ACC112 (cell line): ENCODE measurements at regions not wholly inside any gene's neighbourhood (a gene's known extent, or its start where the extent isn't known, plus 50 kb on each side); places are given as distances from the start of the nearest gene placed in this dataset.
A peak's percentile ranks its signal among the peaks of the same experiment; 100 is the strongest.

Source experiments
- H2AFZ ChIP-seq: fragments of 200-600 bp; sonication (generic); one replicate; pipeline ENCODE4 v1.6.0; 2017; ENCODE audit warnings: antibody characterized with exemption, low read length; ENCODE audit not compliant: unreplicated experiment
- H3K27ac ChIP-seq: fragments of 200-600 bp; sonication (generic); 2 replicates; pipeline ENCODE4 v1.5.1; 2014; ENCODE audit warnings: low read depth, mild to moderate bottlenecking, antibody characterized with exemption, low read length, moderate library complexity
- H3K27me3 ChIP-seq: fragments of 200-600 bp; sonication (generic); 2 replicates; pipeline ENCODE4 v1.6.1; 2014; ENCODE audit warnings: mild to moderate bottlenecking, antibody characterized with exemption, low read length, moderate library complexity, mixed read lengths; ENCODE audit not compliant: insufficient read depth
- H3K36me3 ChIP-seq: fragments of 200-600 bp; sonication (generic); 2 replicates; pipeline ENCODE4 v1.6.1; 2016; ENCODE audit warnings: mild to moderate bottlenecking, antibody characterized with exemption, low read length, moderate library complexity, mixed read lengths; ENCODE audit not compliant: insufficient read depth
- H3K4me1 ChIP-seq: fragments of 200-600 bp; sonication (generic); one replicate; pipeline ENCODE4 v1.6.1; 2016; ENCODE audit warnings: low read length, mixed read lengths; ENCODE audit not compliant: insufficient read depth, unreplicated experiment, control insufficient read depth
- H3K4me3 ChIP-seq: fragments of 200-600 bp; sonication (generic); 2 replicates; pipeline ENCODE4 v1.5.1; 2014; ENCODE audit warnings: mild to moderate bottlenecking, low read depth, low read length
- H3K79me2 ChIP-seq: fragments of 200-600 bp; sonication (generic); one replicate; pipeline ENCODE4 v1.6.0; 2016; ENCODE audit warnings: low read length; ENCODE audit not compliant: control insufficient read depth, unreplicated experiment, insufficient read depth

DNA sequence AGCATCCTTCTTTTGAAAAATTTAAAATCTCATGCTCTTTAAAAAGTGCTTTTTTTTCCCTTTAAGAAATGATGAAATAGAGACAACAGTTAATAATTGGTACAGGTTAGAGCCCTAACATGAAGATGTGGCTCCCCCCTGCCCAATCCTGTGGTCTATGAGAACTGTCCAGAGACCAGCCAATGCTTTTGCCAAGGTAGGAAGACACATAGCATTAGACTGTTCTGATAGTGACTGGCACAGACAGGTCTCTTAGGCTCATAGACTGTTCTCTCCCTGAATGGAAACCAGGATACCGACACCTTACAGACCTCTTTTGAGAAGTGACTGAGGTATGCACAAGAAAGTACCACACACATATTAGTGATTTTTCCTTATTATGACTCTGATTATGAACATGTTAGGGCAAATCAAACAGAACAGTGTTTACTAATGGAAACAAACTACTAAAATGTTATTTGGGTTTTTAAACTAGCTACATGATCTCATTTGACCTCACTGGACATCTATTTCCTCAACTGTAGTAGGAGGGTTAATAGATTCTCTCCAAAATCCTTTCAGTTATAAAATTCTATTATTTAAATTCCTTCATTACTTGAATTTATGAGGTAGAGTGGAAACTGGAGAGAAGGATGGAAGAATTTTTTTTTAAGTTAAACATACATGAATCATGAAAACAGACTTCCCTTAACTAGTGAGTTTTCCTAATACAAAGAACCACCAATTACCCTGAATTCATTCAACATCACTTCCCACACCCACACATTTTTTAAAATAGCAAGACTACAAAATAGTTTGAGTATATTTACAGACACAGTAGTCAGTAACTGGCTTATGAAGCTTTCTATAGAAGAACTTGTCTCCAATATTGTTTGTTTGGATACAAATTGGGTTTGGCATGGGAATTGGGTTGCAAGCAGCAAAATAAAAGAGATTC lies 120.4 kb downstream of the OGFRL1 start:
- peaks cover 51% of the 10 kb centered on the region for H3K79me2 ChIP-seq
- H3K4me1 ChIP-seq = peaks cover 92% of the 10 kb centered on the region

DNA sequence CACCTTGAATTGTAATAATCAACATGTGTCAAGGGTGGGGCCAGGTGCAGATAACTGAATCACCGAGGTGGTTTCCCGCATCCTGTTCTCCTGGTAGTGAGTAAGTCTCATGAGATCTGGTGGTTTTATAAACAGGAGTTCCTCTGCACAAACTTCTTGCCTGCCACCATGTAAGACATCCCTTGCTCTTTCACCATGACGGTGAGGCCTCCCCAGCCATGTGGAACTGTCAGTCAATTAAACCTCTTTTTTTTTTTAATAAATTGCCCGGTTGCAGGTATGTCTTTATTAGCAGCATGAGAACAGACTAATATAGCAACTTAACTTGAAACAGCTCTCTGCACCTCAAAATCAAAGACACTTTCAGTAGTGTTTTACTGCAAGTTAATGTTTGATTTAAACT lies 121.6 kb downstream of the OGFRL1 start:
- H2AFZ ChIP-seq = no peak overlapping the region
- peaks cover 3% of the 10 kb centered on the region; the same call in 1 of the 2 replicates for H3K36me3 ChIP-seq
- H3K27me3 ChIP-seq = no peaks in the 10 kb centered on the region
- H3K79me2 ChIP-seq = peaks cover 60% of the 10 kb centered on the region
- peaks cover 94% of the 10 kb centered on the region for H3K4me1 ChIP-seq
- peak overlapping the region; percentile 52 for H3K27ac ChIP-seq
- H3K4me3 ChIP-seq = no peak overlapping the region

More for the DNA sequence above, 120.4 kb downstream of the OGFRL1 start:
- Histone ChIP-seq H3K36me3 (no peaks in the 10 kb centered on the region), H2AFZ (no peak overlapping the region), H3K27ac (peak overlapping the region; percentile 52), H3K27me3 (no peaks in the 10 kb centered on the region), H3K4me3 (no peak overlapping the region)

DNA sequence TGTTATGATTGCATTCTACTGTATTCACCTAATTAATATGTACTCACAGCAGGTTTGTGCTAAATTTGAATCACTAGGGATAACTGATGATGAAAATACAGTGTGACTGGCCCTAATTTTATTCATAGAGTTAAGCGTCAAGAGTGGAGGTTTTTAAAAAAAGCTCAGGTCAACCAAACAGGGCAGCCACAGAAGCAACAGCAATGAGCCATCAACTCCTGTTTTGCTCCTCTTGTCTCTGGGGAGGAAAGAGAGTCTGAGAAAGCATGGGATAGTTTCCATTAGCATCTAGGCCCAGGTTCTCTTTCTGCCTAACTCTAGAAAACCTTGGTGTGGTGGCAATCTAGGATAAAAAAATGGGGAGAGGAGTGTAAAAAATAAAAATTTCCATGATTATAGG lies 122.1 kb downstream of the OGFRL1 start:
- no peak overlapping the region for H2AFZ ChIP-seq
- no peaks in the 10 kb centered on the region for H3K27me3 ChIP-seq
- H3K4me3 ChIP-seq = no peak overlapping the region
- H3K4me1 ChIP-seq = peaks cover 92% of the 10 kb centered on the region
- peak overlapping the region; percentile 52 for H3K27ac ChIP-seq
- H3K79me2 ChIP-seq = peaks cover 65% of the 10 kb centered on the region
- peaks cover 9% of the 10 kb centered on the region; the same call in 1 of the 2 replicates for H3K36me3 ChIP-seq

DNA sequence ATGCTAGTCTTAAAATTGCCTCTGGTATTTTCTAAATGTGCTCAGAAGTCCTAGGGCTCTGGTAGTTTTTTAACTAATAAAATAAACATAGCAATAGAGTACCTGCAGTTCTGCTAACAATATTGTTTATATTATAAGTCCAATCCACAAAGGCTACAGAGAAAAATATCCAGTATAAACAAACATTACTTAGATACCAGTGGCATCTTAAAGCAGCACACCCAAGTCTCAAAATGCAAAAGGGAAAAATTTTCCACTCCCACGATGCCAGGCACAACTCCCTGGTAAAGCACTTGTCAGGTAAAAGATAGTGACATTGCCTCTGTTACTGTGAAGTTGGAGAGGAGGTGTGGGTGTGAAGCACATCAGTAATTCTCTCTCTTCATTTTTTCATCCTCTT lies 123.3 kb downstream of the OGFRL1 start:
- Histone ChIP-seq H3K4me1 (peaks cover 80% of the 10 kb centered on the region), H3K27me3 (no peaks in the 10 kb centered on the region), H2AFZ (no peak overlapping the region), H3K36me3 (peaks cover 15% of the 10 kb centered on the region; the same call in 1 of the 2 replicates), H3K27ac (peak overlapping the region; percentile 46), H3K4me3 (0 out of 2 replicates have a peak overlapping the region, but pooled peaks have one; percentile 8), H3K79me2 (peaks cover 56% of the 10 kb centered on the region)

DNA sequence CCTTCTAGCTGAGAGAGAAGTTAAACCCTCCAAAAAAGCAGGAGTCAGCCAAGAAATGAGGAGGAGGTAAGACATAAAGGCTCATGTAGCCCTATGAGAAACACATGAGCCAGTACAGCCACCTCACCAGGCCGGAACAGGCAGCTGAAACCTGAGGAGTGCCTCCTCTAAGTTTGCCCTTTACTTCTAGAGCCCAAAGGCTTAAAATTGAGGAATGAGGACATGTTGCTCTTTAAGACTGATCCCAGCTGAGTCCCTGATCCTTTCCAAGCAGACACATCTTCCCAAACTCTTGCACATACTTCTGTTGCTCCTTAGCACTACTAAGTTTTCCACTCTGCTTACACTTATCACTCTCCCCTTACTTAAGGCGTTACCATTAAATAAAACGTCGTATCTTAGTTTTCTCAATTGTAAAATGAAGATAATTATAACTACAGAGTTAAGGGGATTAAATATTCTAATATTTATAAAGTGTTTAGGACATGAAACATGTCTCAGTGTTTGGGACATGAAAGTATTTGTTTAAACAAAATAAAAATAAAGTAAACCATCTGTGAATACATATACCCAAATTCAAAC lies 124.0 kb downstream of the OGFRL1 start:
- H3K4me3 ChIP-seq = peak overlapping the region; percentile 25; the same call in 1 of the 2 replicates
- no peak overlapping the region for H2AFZ ChIP-seq
- peaks cover 22% of the 10 kb centered on the region; the same call in 1 of the 2 replicates for H3K36me3 ChIP-seq
- H3K27ac ChIP-seq = peak overlapping the region; percentile 46
- peaks cover 54% of the 10 kb centered on the region for H3K79me2 ChIP-seq
- H3K27me3 ChIP-seq = no peaks in the 10 kb centered on the region
- peaks cover 74% of the 10 kb centered on the region for H3K4me1 ChIP-seq

DNA sequence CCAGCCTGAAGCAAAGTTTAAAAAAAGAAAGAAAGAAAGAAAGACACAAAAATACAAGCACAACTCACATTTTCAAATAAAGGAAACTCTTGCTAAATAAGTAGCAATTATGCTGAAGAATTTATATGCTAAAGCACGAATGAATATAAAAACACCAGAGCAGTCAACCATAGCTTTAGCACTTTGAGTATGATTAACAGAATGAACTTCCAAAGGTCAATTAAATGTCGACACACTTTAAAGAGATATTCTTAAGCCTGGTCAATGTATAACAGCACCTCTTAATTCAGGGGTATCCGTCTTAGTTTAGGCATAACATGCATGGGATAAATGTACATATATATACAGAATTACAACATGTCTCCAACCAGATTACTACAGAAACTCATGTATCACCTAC lies 125.9 kb downstream of the OGFRL1 start:
- no peak overlapping the region for H2AFZ ChIP-seq
- H3K4me3 ChIP-seq = no peak overlapping the region
- H3K27me3 ChIP-seq = no peaks in the 10 kb centered on the region
- no peak overlapping the region for H3K27ac ChIP-seq
- peaks cover 22% of the 10 kb centered on the region; the same call in 1 of the 2 replicates for H3K36me3 ChIP-seq
- H3K79me2 ChIP-seq = peaks cover 61% of the 10 kb centered on the region
- H3K4me1 ChIP-seq = peaks cover 66% of the 10 kb centered on the region

DNA sequence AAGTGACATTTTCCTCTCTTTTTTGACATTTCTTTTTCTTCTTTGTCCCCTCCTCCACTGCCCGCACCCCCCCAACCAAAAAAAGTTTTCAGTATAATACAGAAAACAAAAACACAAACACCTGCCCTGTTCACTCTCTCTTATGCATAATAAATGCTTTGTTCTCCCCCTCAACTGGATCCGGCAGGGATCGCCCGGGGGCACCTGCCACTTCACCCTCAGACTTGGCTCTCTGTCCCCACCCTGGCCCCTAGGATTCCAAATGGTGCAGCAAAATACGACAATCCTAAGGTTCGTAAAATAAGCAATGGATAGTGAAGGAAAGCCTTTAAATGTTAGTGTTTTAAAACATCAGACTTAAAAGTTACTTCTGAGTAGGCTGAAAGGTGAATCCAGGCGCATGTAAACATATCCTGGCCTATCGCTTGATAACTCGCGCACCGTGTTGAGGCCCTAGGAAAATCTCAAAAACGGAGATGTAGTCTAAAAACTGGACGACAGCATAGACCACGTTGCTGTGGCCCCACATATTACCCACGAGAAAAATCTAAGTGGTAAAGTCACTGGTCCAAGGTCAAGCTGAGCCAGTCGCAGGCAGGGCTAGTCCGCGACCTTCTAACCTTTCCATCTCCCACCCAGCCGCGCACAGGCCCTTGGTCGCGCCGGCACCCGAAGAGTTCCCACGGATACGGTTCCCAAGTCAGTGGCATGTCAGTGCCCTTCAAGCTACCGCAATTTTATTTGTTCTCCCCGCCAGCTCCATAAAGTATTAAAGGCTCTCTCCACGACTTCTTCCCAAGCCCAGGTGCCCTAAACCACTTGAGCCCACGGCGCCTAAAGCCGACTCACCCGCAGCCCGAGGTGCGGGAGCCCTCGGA lies 130.8 kb downstream of the OGFRL1 start:
- H3K4me3 ChIP-seq = peak overlapping the region; percentile 85
- H3K79me2 ChIP-seq = peaks cover 43% of the 10 kb centered on the region
- H3K4me1 ChIP-seq = peaks cover 21% of the 10 kb centered on the region
- H2AFZ ChIP-seq = peak overlapping the region; percentile 70
- H3K27ac ChIP-seq = peak overlapping the region; percentile 66; the same call in 1 of the 2 replicates
- H3K27me3 ChIP-seq = no peaks in the 10 kb centered on the region
- peaks cover 22% of the 10 kb centered on the region; the same call in 1 of the 2 replicates for H3K36me3 ChIP-seq

DNA sequence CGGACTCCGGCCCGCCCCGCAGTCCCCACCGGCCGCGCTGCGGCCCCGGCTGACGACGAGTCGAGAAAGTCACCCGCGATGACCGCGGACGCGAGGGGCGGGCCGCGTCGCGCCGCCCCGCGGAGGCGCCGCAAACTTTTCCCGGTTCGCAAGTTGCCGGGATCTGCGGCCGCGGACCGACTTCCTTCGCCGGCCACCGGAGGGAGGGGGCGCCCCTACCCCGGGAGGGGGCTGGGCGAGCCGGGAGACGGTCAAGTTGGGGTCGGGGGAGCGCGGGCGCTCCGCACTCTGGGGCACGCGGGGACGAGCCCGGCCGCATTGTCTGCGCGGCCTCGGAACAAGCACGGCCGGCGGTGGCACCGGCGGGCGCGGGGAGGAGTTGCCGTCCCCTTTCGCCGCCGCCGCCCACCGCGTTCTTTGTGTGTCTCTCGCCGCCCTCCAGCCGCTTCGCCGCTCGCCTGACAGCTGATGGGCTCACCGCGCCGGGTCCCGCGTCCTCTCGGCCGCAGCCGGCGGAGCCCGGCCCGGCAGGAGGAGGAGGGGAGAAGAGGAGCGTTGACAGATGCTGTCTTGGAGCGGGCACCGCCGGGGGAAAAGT lies 131.6 kb downstream of the OGFRL1 start:
- H3K27me3 ChIP-seq = no peaks in the 10 kb centered on the region
- H3K36me3 ChIP-seq = peaks cover 18% of the 10 kb centered on the region; the same call in 1 of the 2 replicates
- peak overlapping the region; percentile 85 for H3K4me3 ChIP-seq
- peak overlapping the region; percentile 70 for H2AFZ ChIP-seq
- H3K4me1 ChIP-seq = peaks cover 14% of the 10 kb centered on the region
- H3K27ac ChIP-seq = peak overlapping the region; percentile 66
- peaks cover 36% of the 10 kb centered on the region for H3K79me2 ChIP-seq

DNA sequence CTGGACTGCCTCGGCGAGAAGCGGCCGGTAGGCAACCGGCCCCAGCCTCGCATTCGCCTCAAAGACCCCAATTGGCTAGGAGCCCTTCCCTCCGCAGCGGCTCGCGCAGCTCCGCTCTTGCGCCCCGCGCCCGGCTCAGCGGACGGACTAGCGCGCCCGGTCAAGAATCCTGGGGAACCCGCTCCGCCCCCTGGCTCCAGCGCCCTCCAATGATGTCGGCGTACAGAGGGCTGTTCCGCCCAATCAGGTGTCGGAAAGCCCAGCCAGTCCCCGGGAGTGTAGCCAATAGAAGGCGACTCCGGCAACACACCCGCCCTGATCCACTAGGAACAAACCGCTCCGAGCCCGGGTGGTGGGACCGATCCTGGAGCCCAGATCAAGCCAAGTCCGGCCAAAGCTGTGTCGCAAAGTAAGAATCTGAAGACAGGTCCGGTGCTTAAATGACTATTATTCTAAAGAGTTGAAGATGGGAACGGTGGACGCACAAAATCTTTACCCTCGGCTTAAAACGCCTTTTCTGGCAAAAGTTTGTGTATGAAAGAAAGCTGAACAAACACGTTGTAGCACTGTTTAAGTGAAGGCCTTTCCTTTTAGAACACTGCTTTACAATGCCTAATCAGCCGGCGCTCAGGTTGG lies 132.2 kb downstream of the OGFRL1 start:
- peaks cover 11% of the 10 kb centered on the region for H3K4me1 ChIP-seq
- H2AFZ ChIP-seq = peak overlapping the region; percentile 80
- peaks cover 31% of the 10 kb centered on the region for H3K79me2 ChIP-seq
- H3K27ac ChIP-seq = peak overlapping the region; percentile 66
- no peaks in the 10 kb centered on the region for H3K27me3 ChIP-seq
- H3K36me3 ChIP-seq = peaks cover 13% of the 10 kb centered on the region; the same call in 1 of the 2 replicates
- H3K4me3 ChIP-seq = peak overlapping the region; percentile 85
